ENCODE measurements at regions not wholly inside any gene's neighbourhood (a gene's known extent, or its start where the extent isn't known, plus 50 kb on each side); places are given as distances from the start of the nearest gene placed in this dataset.

DNA sequence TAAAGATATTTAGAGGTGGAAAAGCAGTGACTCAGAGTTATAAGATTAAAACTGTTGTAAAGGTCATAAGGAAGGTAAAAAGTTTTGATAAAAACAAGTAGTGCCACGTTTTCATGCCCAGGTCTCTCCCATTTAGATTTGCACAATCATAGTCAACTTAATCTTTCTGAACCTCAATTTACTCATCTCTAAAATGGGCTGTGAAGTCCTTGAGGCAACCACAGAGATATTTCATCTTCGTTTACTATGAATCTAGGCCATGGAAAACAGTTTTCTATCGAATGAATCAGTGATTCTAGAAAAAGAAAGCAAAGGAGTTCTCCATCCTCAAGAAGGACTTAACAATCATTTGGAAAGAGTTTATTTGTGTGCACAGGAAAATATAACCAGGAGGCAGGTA, 190.2 kb downstream of the EDN1 start:
- Histone ChIP-seq H3K4me3 (ENCODE audit: low read length in 2 of 2) (no peak overlapping the region), H3K36me3 (replicated peaks in 1 of 2; ENCODE audit: control insufficient read depth in 2 of 2, insufficient read depth in 2 of 2, low read length in 2 of 2) (no peaks in the 10 kb centered on the region), H3K27ac (replicated peaks; ENCODE audit: low read length) (no peak overlapping the region), H3K27me3 (ENCODE audit: control insufficient read depth in 3 of 3, insufficient read depth in 3 of 3, low read depth in 1 of 3, low read length in 3 of 3) (no peaks in the 10 kb centered on the region), H3K4me1 (ENCODE audit: control insufficient read depth in 2 of 2, insufficient read depth in 1 of 2, low read depth in 1 of 2, low read length in 2 of 2) (no peaks in the 10 kb centered on the region), H3K79me1 (ENCODE audit: low read depth, low read length) (no peaks in the 10 kb centered on the region), H3K4ac (ENCODE audit: low read length) (no peak overlapping the region), H2AFZ (ENCODE audit: low read length) (no peak overlapping the region), H2AK5ac (ENCODE audit: low read depth, low read length) (no peak overlapping the region), H3K18ac (ENCODE audit: low read length) (no peak overlapping the region), H2BK5ac (ENCODE audit: low read length) (no peak overlapping the region), H2BK12ac (ENCODE audit: low read length) (no peak overlapping the region), H4K91ac (ENCODE audit: low read depth, low read length, poor library complexity) (no peak overlapping the region), H2BK15ac (ENCODE audit: low read length) (no peak overlapping the region), H4K8ac (ENCODE audit: low read depth, low read length) (no peak overlapping the region), H3K4me2 (ENCODE audit: insufficient read depth, low read length, poor library complexity, severe bottlenecking) (no peak overlapping the region), H3K23ac (ENCODE audit: low read depth, low read length, poor library complexity) (no peak overlapping the region), H3K9me3 (replicated peaks in 1 of 2; ENCODE audit: control insufficient read depth in 2 of 2, insufficient read depth in 1 of 2, low read depth in 1 of 2, low read length in 2 of 2) (no peaks in the 10 kb centered on the region), H2BK120ac (ENCODE audit: low read depth, low read length) (no peak overlapping the region), H3K14ac (ENCODE audit: low read length) (no peak overlapping the region), H3K9ac (ENCODE audit: low read depth, low read length, poor library complexity) (no peak overlapping the region)
- no CpG with 5 or more reads among the region's 3 CpGs for WGBS, 2 donors (ENCODE audit: extremely low coverage in 2 of 2, insufficient read length in 2 of 2, insufficient replicate concordance in 1 of 2)
- DNase-seq (ENCODE audit: low spot score) = no peak

DNA sequence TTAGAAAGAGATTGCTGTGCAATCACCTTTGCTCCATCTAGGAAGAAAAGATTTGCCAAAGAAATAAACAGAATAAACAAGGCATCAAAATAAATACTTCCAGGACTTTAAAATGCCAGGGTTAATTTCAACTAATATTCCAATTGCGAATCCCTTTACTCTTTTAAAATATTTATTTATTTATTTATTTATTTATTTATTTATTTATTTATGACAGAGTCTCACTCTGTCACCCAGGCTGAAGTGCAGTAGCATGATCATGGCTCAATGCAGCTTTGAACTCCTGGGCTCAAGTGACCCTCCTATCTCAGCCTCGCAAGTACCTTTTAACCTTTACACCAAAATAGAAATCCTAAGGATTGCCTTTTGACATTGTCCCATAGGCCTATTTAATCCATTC, 191.1 kb downstream of the EDN1 start:
- no CpG with 5 or more reads among the region's 2 CpGs for WGBS, 2 donors (ENCODE audit: extremely low coverage in 2 of 2, insufficient read length in 2 of 2, insufficient replicate concordance in 1 of 2)
- H2BK5ac ChIP-seq (ENCODE audit: low read length) = no peak overlapping the region
- no peak overlapping the region for H3K27ac ChIP-seq (replicated peaks; ENCODE audit: low read length)
- no peaks in the 10 kb centered on the region for H3K27me3 ChIP-seq (ENCODE audit: control insufficient read depth in 3 of 3, insufficient read depth in 3 of 3, low read depth in 1 of 3, low read length in 3 of 3)
- H4K91ac ChIP-seq (ENCODE audit: low read depth, low read length, poor library complexity) = no peak overlapping the region
- H3K4me3 ChIP-seq (ENCODE audit: low read length in 2 of 2) = no peak overlapping the region
- H3K9ac ChIP-seq (ENCODE audit: low read depth, low read length, poor library complexity) = no peak overlapping the region
- no peak overlapping the region for H3K23ac ChIP-seq (ENCODE audit: low read depth, low read length, poor library complexity)
- H3K4me1 ChIP-seq (ENCODE audit: control insufficient read depth in 2 of 2, insufficient read depth in 1 of 2, low read depth in 1 of 2, low read length in 2 of 2) = no peaks in the 10 kb centered on the region
- H3K18ac ChIP-seq (ENCODE audit: low read length) = no peak overlapping the region
- DNase-seq (ENCODE audit: low spot score) = no peak
- no peak overlapping the region for H4K8ac ChIP-seq (ENCODE audit: low read depth, low read length)
- no peak overlapping the region for H3K4me2 ChIP-seq (ENCODE audit: insufficient read depth, low read length, poor library complexity, severe bottlenecking)
- no peaks in the 10 kb centered on the region for H3K9me3 ChIP-seq (replicated peaks in 1 of 2; ENCODE audit: control insufficient read depth in 2 of 2, insufficient read depth in 1 of 2, low read depth in 1 of 2, low read length in 2 of 2)
- H2AFZ ChIP-seq (ENCODE audit: low read length) = no peak overlapping the region
- no peak overlapping the region for H3K14ac ChIP-seq (ENCODE audit: low read length)
- H3K36me3 ChIP-seq (replicated peaks in 1 of 2; ENCODE audit: control insufficient read depth in 2 of 2, insufficient read depth in 2 of 2, low read length in 2 of 2) = no peaks in the 10 kb centered on the region
- no peak overlapping the region for H2BK15ac ChIP-seq (ENCODE audit: low read length)
- no peak overlapping the region for H2BK120ac ChIP-seq (ENCODE audit: low read depth, low read length)
- H3K79me1 ChIP-seq (ENCODE audit: low read depth, low read length) = no peaks in the 10 kb centered on the region
- H3K4ac ChIP-seq (ENCODE audit: low read length) = no peak overlapping the region
- H2BK12ac ChIP-seq (ENCODE audit: low read length) = no peak overlapping the region
- H2AK5ac ChIP-seq (ENCODE audit: low read depth, low read length) = no peak overlapping the region

DNA sequence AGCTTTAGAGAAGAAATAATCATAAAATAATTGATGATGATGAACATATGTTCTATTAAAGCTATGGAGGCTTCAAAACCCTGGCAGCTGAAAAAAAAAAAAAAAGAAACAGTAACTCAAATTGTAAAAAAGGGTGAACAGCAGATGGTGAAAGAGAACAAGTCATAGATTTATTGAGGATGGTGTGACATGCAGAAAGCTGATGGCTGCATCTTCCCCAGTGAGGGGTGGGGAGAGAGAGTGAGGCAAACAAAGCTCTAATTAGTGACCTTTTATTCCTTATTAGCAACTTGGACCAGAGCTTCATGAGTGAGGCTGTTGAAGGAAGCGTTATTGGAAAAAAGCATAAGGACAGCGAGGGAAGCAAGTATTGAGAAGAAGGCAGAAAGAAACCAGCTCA, 191.7 kb downstream of the EDN1 start:
- H3K4me1 ChIP-seq (ENCODE audit: control insufficient read depth in 2 of 2, insufficient read depth in 1 of 2, low read depth in 1 of 2, low read length in 2 of 2) = no peaks in the 10 kb centered on the region
- H4K91ac ChIP-seq (ENCODE audit: low read depth, low read length, poor library complexity) = no peak overlapping the region
- H3K79me1 ChIP-seq (ENCODE audit: low read depth, low read length) = no peaks in the 10 kb centered on the region
- H2AK5ac ChIP-seq (ENCODE audit: low read depth, low read length) = no peak overlapping the region
- H4K8ac ChIP-seq (ENCODE audit: low read depth, low read length) = no peak overlapping the region
- no peak overlapping the region for H2BK12ac ChIP-seq (ENCODE audit: low read length)
- H2BK5ac ChIP-seq (ENCODE audit: low read length) = no peak overlapping the region
- no peak for DNase-seq (ENCODE audit: low spot score)
- no peak overlapping the region for H2AFZ ChIP-seq (ENCODE audit: low read length)
- no peak overlapping the region for H3K9ac ChIP-seq (ENCODE audit: low read depth, low read length, poor library complexity)
- no peaks in the 10 kb centered on the region for H3K36me3 ChIP-seq (replicated peaks in 1 of 2; ENCODE audit: control insufficient read depth in 2 of 2, insufficient read depth in 2 of 2, low read length in 2 of 2)
- no peaks in the 10 kb centered on the region for H3K9me3 ChIP-seq (replicated peaks in 1 of 2; ENCODE audit: control insufficient read depth in 2 of 2, insufficient read depth in 1 of 2, low read depth in 1 of 2, low read length in 2 of 2)
- H3K4ac ChIP-seq (ENCODE audit: low read length) = no peak overlapping the region
- no peaks in the 10 kb centered on the region for H3K27me3 ChIP-seq (ENCODE audit: control insufficient read depth in 3 of 3, insufficient read depth in 3 of 3, low read depth in 1 of 3, low read length in 3 of 3)
- H2BK120ac ChIP-seq (ENCODE audit: low read depth, low read length) = no peak overlapping the region
- no peak overlapping the region for H3K23ac ChIP-seq (ENCODE audit: low read depth, low read length, poor library complexity)
- no peak overlapping the region for H3K4me2 ChIP-seq (ENCODE audit: insufficient read depth, low read length, poor library complexity, severe bottlenecking)
- no CpG with 5 or more reads among the region's 2 CpGs for WGBS, 2 donors (ENCODE audit: extremely low coverage in 2 of 2, insufficient read length in 2 of 2, insufficient replicate concordance in 1 of 2)
- no peak overlapping the region for H3K14ac ChIP-seq (ENCODE audit: low read length)
- no peak overlapping the region for H2BK15ac ChIP-seq (ENCODE audit: low read length)
- no peak overlapping the region for H3K27ac ChIP-seq (replicated peaks; ENCODE audit: low read length)
- no peak overlapping the region for H3K18ac ChIP-seq (ENCODE audit: low read length)
- no peak overlapping the region for H3K4me3 ChIP-seq (ENCODE audit: low read length in 2 of 2)

DNA sequence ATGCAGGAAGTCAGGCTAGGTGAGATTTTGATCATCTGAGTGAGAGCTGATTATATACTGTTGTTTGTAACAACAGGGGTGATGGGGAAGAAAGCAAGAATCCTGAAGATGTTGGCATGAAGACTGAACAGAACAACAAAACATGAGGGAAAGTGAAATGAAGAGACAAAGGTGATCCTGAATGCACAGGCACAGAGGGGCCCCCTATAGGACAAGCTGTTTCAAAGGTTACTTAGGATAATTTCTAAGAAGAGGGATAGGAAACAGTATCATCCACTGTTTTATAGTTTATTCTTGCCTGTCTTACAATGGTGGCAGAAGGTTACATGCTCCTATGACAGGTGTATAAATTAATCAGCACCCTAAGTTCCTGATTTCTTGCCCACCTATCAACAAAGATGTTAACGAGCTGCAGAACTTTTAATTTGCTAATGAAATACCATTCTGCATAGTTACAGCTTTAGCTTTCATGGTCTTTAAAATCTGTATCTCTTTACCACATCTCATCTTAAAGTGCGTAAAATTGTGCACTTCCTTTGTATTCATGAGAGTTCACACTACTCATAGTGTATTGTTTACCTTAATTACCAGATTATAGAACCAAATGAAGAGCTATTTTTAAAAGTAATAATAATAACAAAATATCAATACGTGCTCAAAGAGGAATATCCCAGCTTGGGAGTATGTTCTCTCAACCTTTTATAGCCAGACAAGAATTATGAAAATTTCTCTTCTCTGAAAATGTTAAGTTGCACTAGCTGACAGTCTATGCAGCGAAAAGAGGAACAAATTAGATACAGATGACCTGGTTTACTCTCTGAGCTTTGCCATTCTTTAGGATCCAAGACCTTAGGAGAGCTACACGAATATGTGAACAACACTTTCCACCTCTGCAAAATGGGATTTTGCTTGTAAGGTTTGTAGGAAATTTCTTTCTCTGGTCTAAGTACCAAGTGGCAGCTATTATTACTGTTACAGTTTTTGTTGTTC, 192.5 kb downstream of the EDN1 start:
- DNase-seq (ENCODE audit: low spot score) = no peak
- Histone ChIP-seq H2BK12ac (ENCODE audit: low read length) (no peak overlapping the region), H3K4ac (ENCODE audit: low read length) (no peak overlapping the region), H3K27me3 (ENCODE audit: control insufficient read depth in 3 of 3, insufficient read depth in 3 of 3, low read depth in 1 of 3, low read length in 3 of 3) (no peaks in the 10 kb centered on the region), H3K79me1 (ENCODE audit: low read depth, low read length) (no peaks in the 10 kb centered on the region), H3K27ac (replicated peaks; ENCODE audit: low read length) (no peak overlapping the region), H3K9ac (ENCODE audit: low read depth, low read length, poor library complexity) (no peak overlapping the region), H2BK5ac (ENCODE audit: low read length) (no peak overlapping the region), H3K9me3 (replicated peaks in 1 of 2; ENCODE audit: control insufficient read depth in 2 of 2, insufficient read depth in 1 of 2, low read depth in 1 of 2, low read length in 2 of 2) (no peaks in the 10 kb centered on the region), H3K14ac (ENCODE audit: low read length) (no peak overlapping the region), H2AK5ac (ENCODE audit: low read depth, low read length) (no peak overlapping the region), H3K18ac (ENCODE audit: low read length) (no peak overlapping the region), H3K4me1 (ENCODE audit: control insufficient read depth in 2 of 2, insufficient read depth in 1 of 2, low read depth in 1 of 2, low read length in 2 of 2) (no peaks in the 10 kb centered on the region), H2BK120ac (ENCODE audit: low read depth, low read length) (no peak overlapping the region), H3K23ac (ENCODE audit: low read depth, low read length, poor library complexity) (no peak overlapping the region), H4K8ac (ENCODE audit: low read depth, low read length) (no peak overlapping the region), H3K4me3 (ENCODE audit: low read length in 2 of 2) (no peak overlapping the region), H2BK15ac (ENCODE audit: low read length) (no peak overlapping the region), H3K4me2 (ENCODE audit: insufficient read depth, low read length, poor library complexity, severe bottlenecking) (no peak overlapping the region), H3K36me3 (replicated peaks in 1 of 2; ENCODE audit: control insufficient read depth in 2 of 2, insufficient read depth in 2 of 2, low read length in 2 of 2) (no peaks in the 10 kb centered on the region), H4K91ac (ENCODE audit: low read depth, low read length, poor library complexity) (no peak overlapping the region), H2AFZ (ENCODE audit: low read length) (no peak overlapping the region)
- WGBS, 2 donors (ENCODE audit: extremely low coverage in 2 of 2, insufficient read length in 2 of 2, insufficient replicate concordance in 1 of 2) = no CpG with 5 or more reads among the region's 5 CpGs
